ENCODE measurements at regions not wholly inside any gene's neighbourhood (a gene's known extent, or its start where the extent isn't known, plus 50 kb on each side); places are given as distances from the start of the nearest gene placed in this dataset.
A peak's percentile ranks its signal among the peaks of the same experiment; 100 is the strongest.
"Not testable (repeated sequence)": the region's sequence is repeated elsewhere in the genome, so short reads cannot be mapped to it uniquely, and the experiment has no call there.

DNA sequence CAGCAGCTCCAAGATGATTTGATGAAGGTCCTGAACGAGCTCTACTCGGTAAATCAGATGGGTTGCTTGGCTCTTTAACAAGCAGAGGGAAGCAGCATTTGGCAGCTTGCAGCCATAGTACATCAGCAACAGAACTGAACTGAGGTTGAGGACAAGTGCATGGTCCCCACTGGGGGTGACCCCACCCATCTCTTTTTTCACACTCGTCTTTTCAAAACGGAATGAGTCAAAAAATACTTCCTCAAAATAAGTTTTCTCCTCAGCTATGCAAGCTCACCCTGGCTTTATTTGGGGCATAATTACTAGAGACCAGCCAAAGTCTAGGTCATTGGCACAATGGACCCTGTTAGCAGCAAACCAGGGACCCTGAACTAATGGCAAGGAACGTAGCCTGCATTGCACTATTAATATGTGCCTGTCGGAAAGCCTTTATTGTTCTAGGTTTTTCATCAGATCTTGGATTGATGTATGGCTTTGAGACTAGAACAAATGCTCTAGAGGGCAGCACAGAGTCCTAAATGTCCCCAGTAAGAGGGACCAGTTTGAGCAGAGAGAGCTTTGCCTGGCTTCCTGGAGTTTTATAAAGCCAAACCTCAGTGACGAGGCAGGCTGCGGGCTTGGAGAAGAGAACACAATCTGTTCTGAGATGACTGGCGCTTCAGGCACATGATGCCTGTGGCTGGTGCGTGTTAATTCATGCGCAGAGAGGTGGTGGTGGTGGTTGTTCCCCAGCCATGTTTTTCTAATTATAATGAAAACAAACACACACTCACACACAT, 86.1 kb upstream of the IKBKE start:
- not testable (repeated sequence) for H2AFZ ChIP-seq (ENCODE audit: low read depth, low read length); H3K4me3 ChIP-seq (ENCODE audit: low read depth in 1 of 2, low read length in 2 of 2); DNase-seq; H4K20me1 ChIP-seq (ENCODE audit: insufficient read depth, low read length); H3K27ac ChIP-seq (ENCODE audit: low read length); H3K9me3 ChIP-seq (ENCODE audit: insufficient read depth, low read length, severe bottlenecking); H3K36me3 ChIP-seq (ENCODE audit: insufficient read depth, low read length); H3K79me2 ChIP-seq (ENCODE audit: insufficient read depth, low read length); H3K4me2 ChIP-seq (ENCODE audit: insufficient read depth, low read length); H3K27me3 ChIP-seq (ENCODE audit: insufficient read depth, low read length, poor library complexity); H3K4me1 ChIP-seq (ENCODE audit: insufficient read depth, low read length); H3K9ac ChIP-seq (ENCODE audit: low read depth, low read length)
- peak; percentile 58; the same call in 2 of the 3 replicates for ATAC-seq (ENCODE audit: insufficient read depth, low read depth)
- TF ChIP-seq, protein P1, sequence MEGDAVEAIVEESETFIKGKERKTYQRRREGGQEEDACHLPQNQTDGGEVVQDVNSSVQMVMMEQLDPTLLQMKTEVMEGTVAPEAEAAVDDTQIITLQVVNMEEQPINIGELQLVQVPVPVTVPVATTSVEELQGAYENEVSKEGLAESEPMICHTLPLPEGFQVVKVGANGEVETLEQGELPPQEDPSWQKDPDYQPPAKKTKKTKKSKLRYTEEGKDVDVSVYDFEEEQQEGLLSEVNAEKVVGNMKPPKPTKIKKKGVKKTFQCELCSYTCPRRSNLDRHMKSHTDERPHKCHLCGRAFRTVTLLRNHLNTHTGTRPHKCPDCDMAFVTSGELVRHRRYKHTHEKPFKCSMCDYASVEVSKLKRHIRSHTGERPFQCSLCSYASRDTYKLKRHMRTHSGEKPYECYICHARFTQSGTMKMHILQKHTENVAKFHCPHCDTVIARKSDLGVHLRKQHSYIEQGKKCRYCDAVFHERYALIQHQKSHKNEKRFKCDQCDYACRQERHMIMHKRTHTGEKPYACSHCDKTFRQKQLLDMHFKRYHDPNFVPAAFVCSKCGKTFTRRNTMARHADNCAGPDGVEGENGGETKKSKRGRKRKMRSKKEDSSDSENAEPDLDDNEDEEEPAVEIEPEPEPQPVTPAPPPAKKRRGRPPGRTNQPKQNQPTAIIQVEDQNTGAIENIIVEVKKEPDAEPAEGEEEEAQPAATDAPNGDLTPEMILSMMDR (IDR thresholded peaks at IDR 0.05; ENCODE audit: borderline replicate concordance, extremely low read depth, low read length, poor library complexity, severe bottlenecking): peak; percentile 20

DNA sequence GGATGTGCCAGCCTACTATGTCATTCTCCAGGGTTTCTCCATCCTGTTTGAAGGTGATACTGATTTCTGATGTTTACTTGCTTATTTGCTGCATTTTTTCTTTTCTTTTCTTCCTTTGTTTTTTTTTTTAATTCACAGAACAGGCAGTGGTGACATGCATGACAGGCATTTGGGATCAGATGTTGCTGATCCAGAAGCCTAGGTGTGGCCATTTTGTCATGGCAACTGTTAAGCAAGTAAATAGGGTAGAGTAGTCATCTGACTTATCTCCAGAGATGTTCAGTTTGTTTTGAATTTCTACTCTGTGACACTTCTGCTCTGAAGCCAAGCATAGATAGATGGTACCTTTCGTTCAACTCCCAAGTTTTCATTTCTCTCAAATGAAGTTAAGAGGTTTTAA, 85.4 kb upstream of the IKBKE start:
- not testable (repeated sequence) for H3K4me3 ChIP-seq (ENCODE audit: low read depth in 1 of 2, low read length in 2 of 2); H3K9me3 ChIP-seq (ENCODE audit: insufficient read depth, low read length, severe bottlenecking); H3K79me2 ChIP-seq (ENCODE audit: insufficient read depth, low read length); DNase-seq; H3K27ac ChIP-seq (ENCODE audit: low read length); H3K4me1 ChIP-seq (ENCODE audit: insufficient read depth, low read length); H2AFZ ChIP-seq (ENCODE audit: low read depth, low read length); H4K20me1 ChIP-seq (ENCODE audit: insufficient read depth, low read length); ATAC-seq (ENCODE audit: insufficient read depth, low read depth); H3K9ac ChIP-seq (ENCODE audit: low read depth, low read length); H3K4me2 ChIP-seq (ENCODE audit: insufficient read depth, low read length); H3K36me3 ChIP-seq (ENCODE audit: insufficient read depth, low read length); H3K27me3 ChIP-seq (ENCODE audit: insufficient read depth, low read length, poor library complexity)

DNA sequence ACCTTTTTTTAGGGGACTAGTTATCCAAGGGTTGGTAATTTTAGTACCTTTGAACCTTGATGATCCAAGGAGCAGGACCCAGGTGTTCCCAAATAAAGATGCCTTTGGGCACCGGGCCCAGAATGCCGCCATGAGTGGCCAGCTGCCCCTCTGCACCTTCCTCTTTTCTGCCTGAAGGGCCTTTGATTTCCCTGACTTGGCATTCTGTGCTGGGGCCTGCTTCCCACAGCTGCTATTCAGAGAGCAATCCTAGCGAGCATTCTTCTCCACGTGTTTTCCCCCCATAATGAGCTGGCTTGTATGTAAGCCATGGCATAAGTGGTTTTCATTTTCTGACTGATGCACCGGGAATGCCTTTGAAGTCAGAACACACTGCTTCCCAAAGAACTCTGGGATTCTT, 82.6 kb upstream of the IKBKE start:
- not testable (repeated sequence) for H3K9me3 ChIP-seq (ENCODE audit: insufficient read depth, low read length, severe bottlenecking); DNase-seq; H3K27ac ChIP-seq (ENCODE audit: low read length); ATAC-seq (ENCODE audit: insufficient read depth, low read depth); H3K79me2 ChIP-seq (ENCODE audit: insufficient read depth, low read length); H4K20me1 ChIP-seq (ENCODE audit: insufficient read depth, low read length); H3K4me2 ChIP-seq (ENCODE audit: insufficient read depth, low read length); H2AFZ ChIP-seq (ENCODE audit: low read depth, low read length); H3K4me1 ChIP-seq (ENCODE audit: insufficient read depth, low read length); H3K4me3 ChIP-seq (ENCODE audit: low read depth in 1 of 2, low read length in 2 of 2); H3K27me3 ChIP-seq (ENCODE audit: insufficient read depth, low read length, poor library complexity); H3K9ac ChIP-seq (ENCODE audit: low read depth, low read length); H3K36me3 ChIP-seq (ENCODE audit: insufficient read depth, low read length)

DNA sequence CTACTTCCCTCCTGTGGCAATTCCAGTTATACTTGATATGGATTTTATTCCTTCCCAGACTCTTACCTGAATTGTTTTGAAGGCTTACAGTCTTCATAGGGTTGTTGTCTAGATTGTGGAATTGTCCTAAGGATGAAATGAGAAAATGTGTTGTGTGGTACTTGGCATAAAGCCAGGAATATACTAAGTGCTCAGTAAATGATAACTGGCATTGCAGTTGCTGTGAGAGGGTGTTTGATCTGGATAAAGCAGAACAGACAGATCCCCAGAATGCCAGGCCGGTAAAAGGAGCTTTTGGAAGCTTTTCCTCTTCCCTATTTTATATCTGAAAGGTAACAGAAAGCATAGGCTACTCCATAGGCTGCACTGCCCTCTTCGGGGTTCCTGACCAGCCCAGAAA, 78.4 kb upstream of the IKBKE start:
- H4K20me1 ChIP-seq (ENCODE audit: insufficient read depth, low read length); H3K79me2 ChIP-seq (ENCODE audit: insufficient read depth, low read length); ATAC-seq (ENCODE audit: insufficient read depth, low read depth); H3K4me1 ChIP-seq (ENCODE audit: insufficient read depth, low read length); H3K9me3 ChIP-seq (ENCODE audit: insufficient read depth, low read length, severe bottlenecking); DNase-seq; H3K27me3 ChIP-seq (ENCODE audit: insufficient read depth, low read length, poor library complexity); H2AFZ ChIP-seq (ENCODE audit: low read depth, low read length); H3K4me2 ChIP-seq (ENCODE audit: insufficient read depth, low read length); H3K4me3 ChIP-seq (ENCODE audit: low read depth in 1 of 2, low read length in 2 of 2); H3K27ac ChIP-seq (ENCODE audit: low read length); H3K36me3 ChIP-seq (ENCODE audit: insufficient read depth, low read length); H3K9ac ChIP-seq (ENCODE audit: low read depth, low read length): not testable (repeated sequence)

DNA sequence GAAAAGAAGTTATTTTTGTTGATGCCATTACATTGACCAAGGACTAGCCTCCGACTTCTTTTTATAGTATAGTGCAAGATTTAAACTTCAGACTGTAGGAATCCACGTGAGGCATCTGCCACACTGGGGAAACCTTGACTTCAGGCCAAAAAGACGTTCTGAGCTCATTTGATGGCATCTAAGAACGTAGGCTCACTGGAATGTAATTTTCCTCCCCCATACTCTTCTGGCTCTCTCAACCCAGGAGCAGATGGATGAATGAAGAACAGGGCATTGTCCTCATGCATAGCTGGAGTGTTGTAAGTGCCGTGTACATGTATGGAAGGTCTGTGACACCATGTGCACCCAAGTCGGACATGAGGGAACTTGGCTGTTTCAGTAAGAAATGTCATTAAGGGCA, 72.8 kb upstream of the IKBKE start:
- not testable (repeated sequence) for H3K4me1 ChIP-seq (ENCODE audit: insufficient read depth, low read length); DNase-seq; H3K9ac ChIP-seq (ENCODE audit: low read depth, low read length); H3K4me2 ChIP-seq (ENCODE audit: insufficient read depth, low read length); H4K20me1 ChIP-seq (ENCODE audit: insufficient read depth, low read length); H3K9me3 ChIP-seq (ENCODE audit: insufficient read depth, low read length, severe bottlenecking); H3K79me2 ChIP-seq (ENCODE audit: insufficient read depth, low read length); H3K36me3 ChIP-seq (ENCODE audit: insufficient read depth, low read length); H3K4me3 ChIP-seq (ENCODE audit: low read depth in 1 of 2, low read length in 2 of 2); H3K27me3 ChIP-seq (ENCODE audit: insufficient read depth, low read length, poor library complexity); ATAC-seq (ENCODE audit: insufficient read depth, low read depth); H2AFZ ChIP-seq (ENCODE audit: low read depth, low read length); H3K27ac ChIP-seq (ENCODE audit: low read length)

- not testable (repeated sequence) for H3K9ac ChIP-seq (ENCODE audit: low read depth, low read length); H3K79me2 ChIP-seq (ENCODE audit: insufficient read depth, low read length); ATAC-seq (ENCODE audit: insufficient read depth, low read depth); H3K4me2 ChIP-seq (ENCODE audit: insufficient read depth, low read length); H3K27me3 ChIP-seq (ENCODE audit: insufficient read depth, low read length, poor library complexity); H3K36me3 ChIP-seq (ENCODE audit: insufficient read depth, low read length); H3K9me3 ChIP-seq (ENCODE audit: insufficient read depth, low read length, severe bottlenecking); H3K4me3 ChIP-seq (ENCODE audit: low read depth in 1 of 2, low read length in 2 of 2); H3K27ac ChIP-seq (ENCODE audit: low read length); H4K20me1 ChIP-seq (ENCODE audit: insufficient read depth, low read length); H2AFZ ChIP-seq (ENCODE audit: low read depth, low read length); H3K4me1 ChIP-seq (ENCODE audit: insufficient read depth, low read length); DNase-seq
Observed at GRCh38 chr1:206398261-206398660, 72.0 kb upstream of the IKBKE start.

DNA sequence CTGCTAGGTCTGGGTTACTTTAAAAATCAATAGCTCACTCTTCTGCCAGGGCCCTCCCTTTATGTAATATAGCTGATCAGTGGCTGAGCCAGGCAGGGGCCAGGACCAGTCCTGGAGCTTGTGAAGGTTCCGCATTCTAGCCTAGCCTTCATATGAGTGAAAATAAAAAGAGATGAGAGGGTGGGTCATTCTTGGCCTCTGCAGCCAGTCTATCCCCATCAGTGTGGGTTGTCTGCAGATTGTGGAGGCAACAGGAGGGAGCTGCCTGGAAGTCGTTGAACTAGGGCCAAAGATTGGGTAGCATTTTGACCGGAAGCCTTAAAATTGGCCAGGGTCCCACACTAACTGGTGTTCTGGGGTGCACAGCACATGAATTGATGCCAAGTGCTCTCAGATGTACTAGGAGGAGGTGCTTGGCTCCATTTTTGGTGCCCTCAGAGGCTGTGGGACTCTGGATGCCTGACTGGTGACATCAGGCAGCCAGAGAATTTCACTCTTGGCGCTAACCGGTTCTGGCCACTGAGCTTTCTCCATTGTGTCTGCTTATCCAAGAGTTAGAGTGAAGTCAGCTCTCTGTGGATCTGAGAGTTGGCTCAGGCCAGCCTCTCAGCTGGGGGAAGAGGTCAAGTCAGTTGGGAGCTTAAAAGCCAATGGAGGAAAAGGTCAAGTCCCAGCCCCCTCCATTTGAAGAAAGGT, 66.5 kb upstream of the IKBKE start:
- not testable (repeated sequence) for DNase-seq; H3K4me1 ChIP-seq (ENCODE audit: insufficient read depth, low read length); H3K4me3 ChIP-seq (ENCODE audit: low read depth in 1 of 2, low read length in 2 of 2); H3K27me3 ChIP-seq (ENCODE audit: insufficient read depth, low read length, poor library complexity); H3K4me2 ChIP-seq (ENCODE audit: insufficient read depth, low read length); ATAC-seq (ENCODE audit: insufficient read depth, low read depth); H3K9me3 ChIP-seq (ENCODE audit: insufficient read depth, low read length, severe bottlenecking); H3K36me3 ChIP-seq (ENCODE audit: insufficient read depth, low read length); H2AFZ ChIP-seq (ENCODE audit: low read depth, low read length); H4K20me1 ChIP-seq (ENCODE audit: insufficient read depth, low read length); H3K79me2 ChIP-seq (ENCODE audit: insufficient read depth, low read length); H3K27ac ChIP-seq (ENCODE audit: low read length); H3K9ac ChIP-seq (ENCODE audit: low read depth, low read length)
